SK-N-SH treated with all-trans-retinoic acid at 6 μM for 48 hours (cell line): ENCODE measurements at regions not wholly inside any gene's neighbourhood (a gene's known extent, or its start where the extent isn't known, plus 50 kb on each side); places are given as distances from the start of the nearest gene placed in this dataset.

ENCODE experiments used
- ATAC-seq: fragments of 200-7000 bp; cut with Tn5 transposase; 3 replicates; pipeline ENCODE4 v1.9.1; 2020; ENCODE audit warnings: mild to moderate bottlenecking, moderate library complexity
- ARNTL ChIP-seq: fragments of 450-650 bp; formaldehyde crosslinking; IDR thresholded peaks from 2 replicates; pipeline ENCODE4 v1.5.0; 2020; ENCODE audit warnings: low read depth, mild to moderate bottlenecking, moderate library complexity, borderline replicate concordance
- BACH2 ChIP-seq: fragments of 250-450 bp; sonication (Bioruptor Pico); IDR thresholded peaks from 2 replicates; pipeline ENCODE4 v1.9.0; 2021; ENCODE audit warnings: mild to moderate bottlenecking, borderline replicate concordance
- CREB5 ChIP-seq: fragments of 250-450 bp; sonication (Bioruptor Pico); IDR thresholded peaks from 2 replicates; pipeline ENCODE4 v1.5.1; 2020; ENCODE audit warnings: low read depth, mild to moderate bottlenecking, moderate library complexity
- CSDC2 ChIP-seq: fragments of 250-450 bp; sonication (Bioruptor Pico); IDR thresholded peaks from 2 replicates; pipeline ENCODE4 v1.5.0; 2020; ENCODE audit warnings: mild to moderate bottlenecking, moderate library complexity
- CSRNP3 ChIP-seq: fragments of 250-450 bp; sonication (Bioruptor Pico); IDR thresholded peaks from 2 replicates; pipeline ENCODE4 v1.5.1; 2021; ENCODE audit warnings: mild to moderate bottlenecking, moderate library complexity
- ESRRG ChIP-seq: fragments of 250-450 bp; sonication (Bioruptor Pico); IDR thresholded peaks from 2 replicates; pipeline ENCODE4 v1.6.1; 2021; ENCODE audit warnings: mild to moderate bottlenecking
- GLIS3 ChIP-seq: fragments of 250-450 bp; sonication (Bioruptor Pico); IDR thresholded peaks from 2 replicates; pipeline ENCODE4 v1.5.0; 2020; ENCODE audit warnings: mild to moderate bottlenecking, moderate library complexity
- ISL1 ChIP-seq: fragments of 250-450 bp; sonication (Bioruptor Pico); IDR thresholded peaks from 2 replicates; pipeline ENCODE4 v2.1.2; 2022; ENCODE audit warnings: mild to moderate bottlenecking, moderate library complexity
- OSR1 ChIP-seq: fragments of 250-450 bp; sonication (Bioruptor Pico); IDR thresholded peaks from 2 replicates; pipeline ENCODE4 v1.8.0; 2022; ENCODE audit warnings: moderate library complexity, mild to moderate bottlenecking, inconsistent platforms
- PATZ1 ChIP-seq: fragments of 250-450 bp; sonication (Bioruptor Pico); IDR thresholded peaks from 2 replicates; pipeline ENCODE4 v1.8.0; 2020; ENCODE audit warnings: mild to moderate bottlenecking, moderate library complexity, borderline replicate concordance
- POU6F1 ChIP-seq: fragments of 250-450 bp; sonication (Bioruptor Pico); IDR thresholded peaks from 2 replicates; pipeline ENCODE4 v1.8.0; 2021; ENCODE audit warnings: low read depth, mild to moderate bottlenecking, moderate library complexity, borderline replicate concordance
- PPARA ChIP-seq: fragments of 250-450 bp; sonication (Bioruptor Pico); IDR thresholded peaks from 2 replicates; pipeline ENCODE4 v1.5.0; 2020; ENCODE audit warnings: mild to moderate bottlenecking, borderline replicate concordance
- RARB ChIP-seq: fragments of 250-450 bp; sonication (Bioruptor Pico); IDR thresholded peaks from 2 replicates; pipeline ENCODE4 v1.8.0; 2021; ENCODE audit warnings: mild to moderate bottlenecking, moderate library complexity
- TOX ChIP-seq: fragments of 250-450 bp; sonication (Bioruptor Pico); IDR thresholded peaks from 2 replicates; pipeline ENCODE4 v1.8.0; 2021; ENCODE audit warnings: mild to moderate bottlenecking, moderate library complexity, borderline replicate concordance
- TSHZ2 ChIP-seq: fragments of 250-450 bp; sonication (Bioruptor Pico); IDR thresholded peaks from 2 replicates; pipeline ENCODE4 v1.5.0; 2020; ENCODE audit warnings: mild to moderate bottlenecking, moderate library complexity
- ZC3H10 ChIP-seq: fragments of 250-450 bp; sonication (Bioruptor Pico); IDR thresholded peaks from 2 replicates; pipeline ENCODE4 v1.5.1; 2021; ENCODE audit warnings: mild to moderate bottlenecking, moderate library complexity
- ZFP30 ChIP-seq: fragments of 450-650 bp; formaldehyde crosslinking; IDR thresholded peaks from 2 replicates; pipeline ENCODE4 v1.5.0; 2022; ENCODE audit warnings: mild to moderate bottlenecking, moderate library complexity
- ZNF565 ChIP-seq: fragments of 450-650 bp; formaldehyde crosslinking; conservative IDR thresholded peaks from 2 replicates; pipeline ENCODE4 v1.5.0; 2020; ENCODE audit warnings: low read depth, mild to moderate bottlenecking, moderate library complexity
- ZNF70 ChIP-seq: fragments of 450-650 bp; formaldehyde crosslinking; IDR thresholded peaks from 2 replicates; pipeline ENCODE4 v1.5.0; 2020; ENCODE audit warnings: mild to moderate bottlenecking, moderate library complexity
- ZNF8 ChIP-seq: fragments of 450-650 bp; formaldehyde crosslinking; IDR thresholded peaks from 2 replicates; pipeline ENCODE4 v1.5.0; 2020; ENCODE audit warnings: mild to moderate bottlenecking, moderate library complexity

- TF ChIP-seq CSRNP3 (CRISPR knock-in tag) (no peak), PATZ1 (no peak), CSDC2 (no peak)
Measured at GRCh38 chr13:81319351-81319750, 978.4 kb upstream of the SPRY2 start (continued).

GRCh38 chr13:81318231-81319019, 977.5 kb upstream of the SPRY2 start:
- ATAC-seq = no peak
- TF ChIP-seq PPARA (CRISPR knock-in tag) (no peak), ESRRG (no peak), TOX (CRISPR knock-in tag) (no peak)

GRCh38 chr13:81314461-81314860, 973.5 kb upstream of the SPRY2 start:
- no peak for TF ChIP-seq GLIS3
- no peak for TF ChIP-seq POU6F1 (CRISPR knock-in tag)
- no peak for TF ChIP-seq ZNF70
- TF ChIP-seq PATZ1 = no peak

GRCh38 chr13:81305928-81306327, 965.0 kb upstream of the SPRY2 start:
- no peak for ATAC-seq
- TF ChIP-seq ZC3H10 (no peak), CSDC2 (no peak), ZNF8 (no peak), ZFP30 (CRISPR knock-in tag) (no peak), ZNF565 (CRISPR knock-in tag) (no peak), PPARA (CRISPR knock-in tag) (no peak)

More at GRCh38 chr13:81314461-81314860, 973.5 kb upstream of the SPRY2 start:
- ATAC-seq = no peak

GRCh38 chr13:81304121-81304659, 963.3 kb upstream of the SPRY2 start:
- TF ChIP-seq ARNTL (CRISPR knock-in tag) (no peak), TSHZ2 (CRISPR knock-in tag) (no peak), RARB (CRISPR knock-in tag) (no peak), PPARA (CRISPR knock-in tag) (no peak), ZNF565 (CRISPR knock-in tag) (no peak), CSDC2 (no peak), POU6F1 (CRISPR knock-in tag) (no peak), ZNF70 (no peak), CREB5 (CRISPR knock-in tag) (no peak), OSR1 (CRISPR knock-in tag) (no peak), BACH2 (CRISPR knock-in tag) (no peak), ZFP30 (CRISPR knock-in tag) (no peak), ISL1 (no peak), ESRRG (no peak), ZC3H10 (no peak)
- no peak for ATAC-seq
